ENCODE measurements at regions not wholly inside any gene's neighbourhood (a gene's known extent, or its start where the extent isn't known, plus 50 kb on each side); places are given as distances from the start of the nearest gene placed in this dataset.

DNA sequence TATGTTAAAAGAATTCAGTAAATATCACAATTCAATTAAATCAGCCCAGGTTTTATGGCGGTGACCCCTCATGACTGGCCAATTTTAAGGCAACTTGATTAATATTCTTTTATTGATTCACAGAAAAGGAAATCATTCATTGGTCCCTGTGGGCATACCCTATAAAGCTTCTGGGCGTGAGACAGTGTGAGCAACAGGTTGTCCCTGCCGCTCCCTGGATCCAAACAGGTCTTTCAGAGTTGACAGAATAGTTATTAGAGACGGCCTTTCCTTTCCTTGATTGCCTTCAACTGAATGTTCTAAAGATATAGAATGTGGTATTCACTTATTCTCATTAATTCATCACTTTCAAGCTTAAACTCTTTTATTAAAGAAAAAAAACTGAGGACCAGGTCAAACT, 433.9 kb downstream of the KCNJ2 start:
- Histone ChIP-seq H3K79me2 (ENCODE audit: low read length) (no peaks in the 10 kb centered on the region), H2AFZ (ENCODE audit: low read length) (no peak overlapping the region), H3K36me3 (ENCODE audit: low read depth, low read length) (no peaks in the 10 kb centered on the region), H3K27ac (ENCODE audit: low read length) (no peak overlapping the region), H3K27me3 (ENCODE audit: low read length) (no peaks in the 10 kb centered on the region), H3F3A (ENCODE audit: low read length, unreplicated experiment) (no peaks in the 10 kb centered on the region), H3K4me3 (ENCODE audit: low read length) (no peak overlapping the region), H3K9me2 (replicated peaks; ENCODE audit: low read length) (no peaks in the 10 kb centered on the region), H3K9me3 (ENCODE audit: low read length) (no peaks in the 10 kb centered on the region), H4K20me1 (ENCODE audit: low read length) (no peaks in the 10 kb centered on the region), H3K4me2 (ENCODE audit: low read length) (no peak overlapping the region), H3K4me1 (ENCODE audit: insufficient read depth, low read length) (0 out of 2 replicates have a peak, but pooled peaks cover 5% of the 10 kb centered on the region), H3K9ac (ENCODE audit: low read length) (no peak overlapping the region)
- ChIA-PET POLR2A (ENCODE audit: unreplicated experiment) (no interaction called here), CTCF (no interaction called here)
- ATAC-seq (no peak), DNase-seq (no peak)
- TF ChIP-seq EZH2 (IDR thresholded peaks at IDR 0.05; ENCODE audit: low read length, unreplicated experiment): no peak
- TF ChIP-seq EZH2phosphoT487 (IDR thresholded peaks at IDR 0.05; ENCODE audit: borderline replicate concordance, low read length): no peak
- TF ChIP-seq, protein P1, sequence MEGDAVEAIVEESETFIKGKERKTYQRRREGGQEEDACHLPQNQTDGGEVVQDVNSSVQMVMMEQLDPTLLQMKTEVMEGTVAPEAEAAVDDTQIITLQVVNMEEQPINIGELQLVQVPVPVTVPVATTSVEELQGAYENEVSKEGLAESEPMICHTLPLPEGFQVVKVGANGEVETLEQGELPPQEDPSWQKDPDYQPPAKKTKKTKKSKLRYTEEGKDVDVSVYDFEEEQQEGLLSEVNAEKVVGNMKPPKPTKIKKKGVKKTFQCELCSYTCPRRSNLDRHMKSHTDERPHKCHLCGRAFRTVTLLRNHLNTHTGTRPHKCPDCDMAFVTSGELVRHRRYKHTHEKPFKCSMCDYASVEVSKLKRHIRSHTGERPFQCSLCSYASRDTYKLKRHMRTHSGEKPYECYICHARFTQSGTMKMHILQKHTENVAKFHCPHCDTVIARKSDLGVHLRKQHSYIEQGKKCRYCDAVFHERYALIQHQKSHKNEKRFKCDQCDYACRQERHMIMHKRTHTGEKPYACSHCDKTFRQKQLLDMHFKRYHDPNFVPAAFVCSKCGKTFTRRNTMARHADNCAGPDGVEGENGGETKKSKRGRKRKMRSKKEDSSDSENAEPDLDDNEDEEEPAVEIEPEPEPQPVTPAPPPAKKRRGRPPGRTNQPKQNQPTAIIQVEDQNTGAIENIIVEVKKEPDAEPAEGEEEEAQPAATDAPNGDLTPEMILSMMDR (conservative IDR thresholded peaks at IDR 0.05; ENCODE audit: low read depth, low read length): no peak
- BruUV-seq (replicated peaks): no TSS peak
- intact Hi-C loops (cut with micrococcal nuclease): no loop called here

DNA sequence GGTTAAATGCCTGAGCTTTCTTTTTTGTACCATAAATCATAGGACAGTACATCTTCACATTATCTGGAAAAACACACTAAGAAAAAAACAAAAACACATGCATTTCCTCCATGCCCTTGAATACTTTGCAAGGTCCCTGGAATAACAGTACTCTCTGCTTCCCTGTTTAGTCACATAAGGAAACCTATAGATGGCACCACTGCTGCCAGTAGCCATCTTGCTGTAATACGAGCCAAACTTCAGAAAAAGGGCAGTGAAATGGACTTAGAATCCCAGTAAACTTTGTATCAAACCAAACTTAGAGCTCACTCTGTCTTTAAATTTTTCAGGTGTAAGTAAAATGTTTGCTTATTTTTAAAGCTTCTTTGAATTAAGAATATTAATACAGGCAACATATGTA, 435.5 kb downstream of the KCNJ2 start:
- Histone ChIP-seq H4K20me1 (ENCODE audit: low read length) (no peaks in the 10 kb centered on the region), H3K4me1 (ENCODE audit: insufficient read depth, low read length) (0 out of 2 replicates have a peak, but pooled peaks cover 7% of the 10 kb centered on the region), H3K36me3 (ENCODE audit: low read depth, low read length) (no peaks in the 10 kb centered on the region), H3K27me3 (ENCODE audit: low read length) (no peaks in the 10 kb centered on the region), H3K79me2 (ENCODE audit: low read length) (no peaks in the 10 kb centered on the region), H2AFZ (ENCODE audit: low read length) (peak overlapping the region; percentile 30; the same call in 1 of the 2 replicates), H3F3A (ENCODE audit: low read length, unreplicated experiment) (no peaks in the 10 kb centered on the region), H3K4me3 (ENCODE audit: low read length) (no peak overlapping the region), H3K9me3 (ENCODE audit: low read length) (no peaks in the 10 kb centered on the region), H3K9ac (ENCODE audit: low read length) (no peak overlapping the region), H3K9me2 (replicated peaks; ENCODE audit: low read length) (no peaks in the 10 kb centered on the region), H3K4me2 (ENCODE audit: low read length) (no peak overlapping the region), H3K27ac (ENCODE audit: low read length) (no peak overlapping the region)
- no TSS peak for BruUV-seq (replicated peaks)
- ATAC-seq: 0 out of 2 replicates have a peak, but pooled peaks have one; percentile 40
- DNase-seq: peak; percentile 31
- ChIA-PET CTCF (interaction anchor here (0.6 kb wide), 1 partner anchor 435 kb away, joined by 4 read pairs; no protein-coding TSS in a partner anchor), POLR2A (ENCODE audit: unreplicated experiment) (interaction anchor here (0.7 kb wide), 1 partner anchor 1203 kb away, joined by 3 read pairs; no protein-coding TSS in a partner anchor)
- intact Hi-C loops (cut with micrococcal nuclease): no loop called here
- TF ChIP-seq EZH2phosphoT487 (IDR thresholded peaks at IDR 0.05; ENCODE audit: borderline replicate concordance, low read length) (no peak), EZH2 (IDR thresholded peaks at IDR 0.05; ENCODE audit: low read length, unreplicated experiment) (no peak)
- TF ChIP-seq, protein P1 (conservative IDR thresholded peaks at IDR 0.05; ENCODE audit: low read depth, low read length): peak; percentile 51; the same call in 1 of the 2 replicates

DNA sequence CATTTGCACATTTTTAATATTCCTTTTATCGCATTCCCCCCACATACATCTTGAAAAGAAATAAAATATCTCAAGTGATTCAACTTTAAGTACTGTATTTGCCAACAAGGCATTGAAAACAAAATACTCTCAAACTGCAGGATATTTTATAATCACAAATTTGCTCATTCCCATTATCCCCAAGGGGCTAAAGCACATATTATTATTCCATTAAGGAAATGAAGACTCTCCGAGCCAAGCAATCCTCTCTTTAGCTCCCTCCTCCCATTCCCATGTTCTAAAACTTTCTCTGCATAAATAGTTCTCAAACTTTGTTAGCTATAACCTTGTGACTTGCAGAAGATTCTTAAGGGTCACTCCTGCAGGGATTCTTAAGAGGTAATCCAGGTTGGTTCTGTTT, 436.8 kb downstream of the KCNJ2 start:
- BruUV-seq (replicated peaks): no TSS peak

More for the DNA sequence above, 436.8 kb downstream of the KCNJ2 start:
- H3F3A ChIP-seq (ENCODE audit: low read length, unreplicated experiment): no peaks in the 10 kb centered on the region
- no peak overlapping the region for H2AFZ ChIP-seq (ENCODE audit: low read length)
- H3K27me3 ChIP-seq (ENCODE audit: low read length): no peaks in the 10 kb centered on the region
- H3K9me3 ChIP-seq (ENCODE audit: low read length): no peaks in the 10 kb centered on the region
- H3K79me2 ChIP-seq (ENCODE audit: low read length): no peaks in the 10 kb centered on the region
- no peak overlapping the region for H3K4me2 ChIP-seq (ENCODE audit: low read length)
- intact Hi-C loops (cut with micrococcal nuclease): no loop called here
- TF ChIP-seq, protein P1 (conservative IDR thresholded peaks at IDR 0.05; ENCODE audit: low read depth, low read length): no peak
- TF ChIP-seq EZH2phosphoT487 (IDR thresholded peaks at IDR 0.05; ENCODE audit: borderline replicate concordance, low read length) (no peak), EZH2 (IDR thresholded peaks at IDR 0.05; ENCODE audit: low read length, unreplicated experiment) (no peak)
- CTCF ChIA-PET: interaction anchor here (0.5 kb wide), 1 partner anchor 54 kb away, joined by 5 read pairs; no protein-coding TSS in a partner anchor
- no peaks in the 10 kb centered on the region for H4K20me1 ChIP-seq (ENCODE audit: low read length)
- no peaks in the 10 kb centered on the region for H3K9me2 ChIP-seq (replicated peaks; ENCODE audit: low read length)
- no peak overlapping the region for H3K4me3 ChIP-seq (ENCODE audit: low read length)
- H3K9ac ChIP-seq (ENCODE audit: low read length): no peak overlapping the region
- POLR2A ChIA-PET (ENCODE audit: unreplicated experiment): no interaction called here
- H3K27ac ChIP-seq (ENCODE audit: low read length): no peak overlapping the region
- no peaks in the 10 kb centered on the region for H3K36me3 ChIP-seq (ENCODE audit: low read depth, low read length)
- DNase-seq: no peak
- ATAC-seq: no peak
- H3K4me1 ChIP-seq (ENCODE audit: insufficient read depth, low read length): 0 out of 2 replicates have a peak, but pooled peaks cover 7% of the 10 kb centered on the region
